CD14-positive monocyte (primary cell): ENCODE measurements at regions not wholly inside any gene's neighbourhood (a gene's known extent, or its start where the extent isn't known, plus 50 kb on each side); places are given as distances from the start of the nearest gene placed in this dataset.

Experiments used
- DNase-seq, 3 donors: peaks; one replicate each; pipeline ENCODE4 v3.0.0-alpha.2; 2011 to 2022
- H2AFZ ChIP-seq: 2 replicates; pipeline ENCODE4 v1.6.0; 2012; ENCODE audit warnings: mild to moderate bottlenecking, low read depth, low read length, inconsistent platforms; ENCODE audit not compliant: insufficient read depth, poor library complexity, severe bottlenecking
- H3K27ac ChIP-seq, 2 donors: 1 replicate in 1 of 2; 2 replicates in 1 of 2; pipeline ENCODE4 v1.5.1; 2012 to 2013; ENCODE audit warnings: low read length in 2 of 2, control low read depth in 1 of 2, inconsistent platforms in 1 of 2, low read depth in 1 of 2, mild to moderate bottlenecking in 1 of 2
- H3K27me3 ChIP-seq, 2 donors: one replicate each; pipeline versions ENCODE4 v1.6.0 to v1.6.1; 2011 to 2013; ENCODE audit warnings: low read length in 2 of 2; ENCODE audit not compliant: control insufficient read depth in 2 of 2, insufficient read depth in 2 of 2
- H3K36me3 ChIP-seq, 2 donors: replicated peaks in 1 of 2; 1 replicate in 1 of 2; 2 replicates in 1 of 2; pipeline versions ENCODE4 v1.5.1 to v1.6.1; 2012 to 2013; ENCODE audit warnings: low read length in 2 of 2, control low read depth in 1 of 2, inconsistent platforms in 1 of 2, mild to moderate bottlenecking in 1 of 2; ENCODE audit not compliant: insufficient read depth in 2 of 2, control insufficient read depth in 1 of 2
- H3K4me1 ChIP-seq, 2 donors: 1 replicate in 1 of 2; 2 replicates in 1 of 2; pipeline versions ENCODE4 v1.5.1 to v1.6.1; 2012 to 2013; ENCODE audit warnings: low read length in 2 of 2, control low read depth in 1 of 2, inconsistent platforms in 1 of 2, mild to moderate bottlenecking in 1 of 2, moderate library complexity in 1 of 2; ENCODE audit not compliant: insufficient read depth in 2 of 2, control insufficient read depth in 1 of 2
- H3K4me2 ChIP-seq: replicated peaks from 2 replicates; pipeline ENCODE3; 2012; ENCODE audit warnings: low read length, moderate library complexity, mild to moderate bottlenecking; ENCODE audit not compliant: poor library complexity, severe bottlenecking; ENCODE audit errors: extremely low read depth
- H3K4me3 ChIP-seq, 3 experiments: fragments of 200-600 bp in 1 of 3; sonication (generic) in 1 of 3; replicated peaks in 1 of 3; 1 replicate in 2 of 3; 2 replicates in 1 of 3; pipeline ENCODE4 v1.5.1; 2011 to 2013; ENCODE audit warnings: low read length in 3 of 3, mild to moderate bottlenecking in 3 of 3, control low read depth in 2 of 3, low read depth in 2 of 3, inconsistent platforms in 1 of 3, moderate library complexity in 1 of 3
- H3K79me2 ChIP-seq: 2 replicates; pipeline ENCODE4 v1.6.0; 2012; ENCODE audit warnings: mild to moderate bottlenecking, control low read depth, inconsistent platforms, low read length, moderate library complexity; ENCODE audit not compliant: insufficient read depth
- H3K9ac ChIP-seq: 2 replicates; pipeline ENCODE4 v1.6.0; 2017; ENCODE audit warnings: low read length, mild to moderate bottlenecking; ENCODE audit not compliant: insufficient read depth, poor library complexity, severe bottlenecking
- H3K9me3 ChIP-seq, 2 donors: replicated peaks in 1 of 2; 1 replicate in 1 of 2; 2 replicates in 1 of 2; pipeline versions ENCODE4 v1.5.1 to v1.6.1; 2012 to 2013; ENCODE audit warnings: low read length in 2 of 2, control low read depth in 1 of 2; ENCODE audit not compliant: control insufficient read depth in 1 of 2, insufficient read depth in 1 of 2
- H4K20me1 ChIP-seq: 2 replicates; pipeline ENCODE4 v1.6.0; 2012; ENCODE audit warnings: mild to moderate bottlenecking, low read length, control low read depth, moderate library complexity; ENCODE audit not compliant: insufficient read depth
- H3K27ac Mint-ChIP-seq, 7 donors: one replicate each; pipeline ENCODE4 v1.8.0; 2020; ENCODE audit warnings: mild to moderate bottlenecking in 7 of 7, mixed read lengths in 7 of 7, moderate library complexity in 6 of 7, inconsistent platforms in 2 of 7
- H3K27me3 Mint-ChIP-seq, 3 donors: one replicate each; pipeline ENCODE4 v1.8.0; 2021 to 2022; ENCODE audit warnings: low read depth in 3 of 3, mild to moderate bottlenecking in 3 of 3, mixed read lengths in 3 of 3, moderate library complexity in 3 of 3, inconsistent platforms in 1 of 3
- H3K36me3 Mint-ChIP-seq, 2 donors: one replicate each; pipeline ENCODE4 v1.8.0; 2020; ENCODE audit warnings: mixed read lengths in 2 of 2, inconsistent platforms in 1 of 2, mild to moderate bottlenecking in 1 of 2
- H3K4me1 Mint-ChIP-seq: one replicate; pipeline ENCODE4 v1.8.0; 2020; ENCODE audit warnings: mild to moderate bottlenecking, mixed read lengths
- H3K4me3 Mint-ChIP-seq, 2 donors: one replicate each; pipeline ENCODE4 v1.8.0; 2020; ENCODE audit warnings: mild to moderate bottlenecking in 2 of 2, mixed read lengths in 2 of 2, moderate library complexity in 1 of 2
- H3K9me3 Mint-ChIP-seq, 7 donors: one replicate each; pipeline ENCODE4 v1.8.0; 2020 to 2022; ENCODE audit warnings: mixed read lengths in 7 of 7, mild to moderate bottlenecking in 6 of 7, moderate library complexity in 6 of 7, inconsistent platforms in 2 of 7
- WGBS: methylation state at CpG from one replicate; pipeline ENCODE4 v1.1.5; 2013; ENCODE audit warnings: missing lambda C conversion rate; ENCODE audit not compliant: insufficient coverage; 5-methylcytosine and 5-hydroxymethylcytosine counted together
- intact Hi-C, 2 donors: fragments of 100-400 bp; cut with micrococcal nuclease; formaldehyde crosslinking; loops; one replicate each; pipeline versions ENCODE4 v1.15.0 to v1.15.1; 2023
- TF ChIP-seq, protein P1 (sequence below): fragments of 200-600 bp; IDR thresholded peaks from one replicate; pipeline ENCODE4 v1.8.0; 2022; ENCODE audit warnings: antibody characterized with exemption, mild to moderate bottlenecking

DNA sequence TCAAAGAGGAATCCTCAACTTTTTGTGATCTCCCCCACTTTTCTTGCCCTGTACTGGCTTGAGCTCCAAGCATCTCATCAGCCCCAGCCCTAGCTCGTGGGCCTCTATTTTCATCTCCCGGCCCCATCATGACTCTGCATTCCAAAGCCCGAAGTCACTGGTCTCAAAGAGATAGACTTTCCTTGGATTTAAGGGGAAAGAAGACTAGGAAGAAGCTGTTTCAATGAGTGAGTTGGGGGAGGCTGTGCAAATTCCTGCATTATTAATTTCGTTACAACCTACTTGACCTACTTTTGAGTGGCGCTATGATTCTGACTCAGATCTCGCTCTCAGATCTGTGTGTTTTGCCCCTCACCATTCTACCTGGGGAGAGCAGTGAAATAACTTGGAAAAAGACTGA lies 266.6 kb upstream of the TBL1XR1 start:
- H3K9ac ChIP-seq = no peak overlapping the region
- no peaks in the 10 kb centered on the region for H3K79me2 ChIP-seq
- no peaks in the 10 kb centered on the region for H3K9me3 ChIP-seq
- intact Hi-C loops = no loop called here
- no peak overlapping the region for H3K4me2 ChIP-seq
- no peaks in the 10 kb centered on the region for H3K36me3 ChIP-seq
- H4K20me1 ChIP-seq = no peaks in the 10 kb centered on the region
- H3K4me3 Mint-ChIP-seq = no peak overlapping the region
- DNase-seq = no peak
- H3K9me3 Mint-ChIP-seq = peaks cover 0 to 2% (median 0%) of the 10 kb centered on the region in 7 donors
- H3K27ac Mint-ChIP-seq = no peak overlapping the region
- 90% methylated on average over 2 of the region's 6 CpGs for WGBS
- H3K27ac ChIP-seq = no peak overlapping the region
- H3K36me3 Mint-ChIP-seq = no peaks in the 10 kb centered on the region
- peaks cover 0 to 2% (median 0%) of the 10 kb centered on the region in 3 donors for H3K27me3 Mint-ChIP-seq
- H3K4me1 Mint-ChIP-seq = no peaks in the 10 kb centered on the region
- TF ChIP-seq, protein P1, sequence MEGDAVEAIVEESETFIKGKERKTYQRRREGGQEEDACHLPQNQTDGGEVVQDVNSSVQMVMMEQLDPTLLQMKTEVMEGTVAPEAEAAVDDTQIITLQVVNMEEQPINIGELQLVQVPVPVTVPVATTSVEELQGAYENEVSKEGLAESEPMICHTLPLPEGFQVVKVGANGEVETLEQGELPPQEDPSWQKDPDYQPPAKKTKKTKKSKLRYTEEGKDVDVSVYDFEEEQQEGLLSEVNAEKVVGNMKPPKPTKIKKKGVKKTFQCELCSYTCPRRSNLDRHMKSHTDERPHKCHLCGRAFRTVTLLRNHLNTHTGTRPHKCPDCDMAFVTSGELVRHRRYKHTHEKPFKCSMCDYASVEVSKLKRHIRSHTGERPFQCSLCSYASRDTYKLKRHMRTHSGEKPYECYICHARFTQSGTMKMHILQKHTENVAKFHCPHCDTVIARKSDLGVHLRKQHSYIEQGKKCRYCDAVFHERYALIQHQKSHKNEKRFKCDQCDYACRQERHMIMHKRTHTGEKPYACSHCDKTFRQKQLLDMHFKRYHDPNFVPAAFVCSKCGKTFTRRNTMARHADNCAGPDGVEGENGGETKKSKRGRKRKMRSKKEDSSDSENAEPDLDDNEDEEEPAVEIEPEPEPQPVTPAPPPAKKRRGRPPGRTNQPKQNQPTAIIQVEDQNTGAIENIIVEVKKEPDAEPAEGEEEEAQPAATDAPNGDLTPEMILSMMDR = no peak
- no peaks in the 10 kb centered on the region for H3K27me3 ChIP-seq
- H3K4me3 ChIP-seq = no peak overlapping the region
- no peak overlapping the region for H2AFZ ChIP-seq
- no peaks in the 10 kb centered on the region for H3K4me1 ChIP-seq

DNA sequence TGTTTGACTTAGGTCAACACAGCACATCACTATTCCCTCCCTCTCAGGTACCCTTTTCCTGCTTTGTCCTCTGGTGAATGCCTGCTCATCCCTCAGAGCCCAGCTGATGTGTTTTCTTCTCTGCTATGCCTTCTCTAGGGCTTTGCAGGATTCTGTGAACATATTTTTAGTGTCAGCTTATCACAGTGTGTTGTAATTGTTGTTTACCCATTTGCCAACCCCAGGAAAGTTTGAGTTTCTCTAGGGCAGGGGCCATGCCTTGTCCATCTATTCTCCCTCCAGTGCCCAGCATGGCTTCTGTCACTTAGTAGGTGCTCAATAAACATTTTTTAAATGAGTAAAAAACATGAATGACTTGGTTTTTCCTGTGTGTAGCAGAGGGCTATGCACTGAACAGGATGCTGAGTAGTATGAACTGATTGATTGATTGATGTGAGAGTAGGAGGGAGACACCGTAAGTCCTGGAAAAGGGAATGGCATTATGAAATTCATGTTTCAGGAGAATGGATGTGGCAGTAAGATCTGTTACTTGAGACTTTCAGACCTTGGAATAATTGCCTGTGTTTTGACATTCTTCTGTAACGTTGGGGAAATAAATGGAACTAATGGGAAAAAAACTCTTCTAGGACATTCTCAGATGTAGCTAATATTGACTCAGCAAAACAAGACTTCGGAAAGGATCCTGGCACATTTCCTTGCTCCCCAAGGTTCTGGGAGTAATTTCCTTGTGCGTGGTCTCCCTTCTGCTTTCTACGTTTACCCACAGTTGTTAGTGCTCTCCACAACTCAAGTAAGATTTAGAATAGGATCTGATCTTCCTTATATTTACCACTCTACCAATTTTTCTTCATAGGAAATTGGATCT lies 267.3 kb upstream of the TBL1XR1 start:
- Histone ChIP-seq H3K9me3 (no peaks in the 10 kb centered on the region), H2AFZ (no peak overlapping the region), H4K20me1 (no peaks in the 10 kb centered on the region), H3K9ac (no peak overlapping the region), H3K27me3 (no peaks in the 10 kb centered on the region), H3K4me1 (no peaks in the 10 kb centered on the region), H3K4me2 (no peak overlapping the region), H3K27ac (no peak overlapping the region), H3K4me3 (no peak overlapping the region), H3K79me2 (no peaks in the 10 kb centered on the region), H3K36me3 (no peaks in the 10 kb centered on the region)
- 100% methylated on average over 1 of the region's 5 CpGs for WGBS
- intact Hi-C loops = no loop called here
- H3K27me3 Mint-ChIP-seq = peaks cover 0 to 2% (median 0%) of the 10 kb centered on the region in 3 donors
- H3K36me3 Mint-ChIP-seq = no peaks in the 10 kb centered on the region
- TF ChIP-seq, protein P1 = no peak
- H3K4me3 Mint-ChIP-seq = no peak overlapping the region
- no peaks in the 10 kb centered on the region for H3K4me1 Mint-ChIP-seq
- H3K9me3 Mint-ChIP-seq = peaks cover 0 to 2% (median 0%) of the 10 kb centered on the region in 7 donors
- no peak for DNase-seq
- no peak overlapping the region for H3K27ac Mint-ChIP-seq
